Brain microvascular endothelial cell (primary cell): ENCODE measurements at regions not wholly inside any gene's neighbourhood (a gene's known extent, or its start where the extent isn't known, plus 50 kb on each side); places are given as distances from the start of the nearest gene placed in this dataset.
"Not testable (repeated sequence)": the region's sequence is repeated elsewhere in the genome, so short reads cannot be mapped to it uniquely, and the experiment has no call there.

Experiments used
- DNase-seq: peaks from one replicate; pipeline ENCODE4 v3.0.0-alpha.2; 2020
- H3K27ac ChIP-seq: fragments of 250-450 bp; sonication (Bioruptor Pico); 2 replicates; pipeline ENCODE4 v1.5.1; 2020; ENCODE audit warnings: mild to moderate bottlenecking, moderate library complexity
- H3K27me3 ChIP-seq: fragments of 250-450 bp; sonication (Bioruptor Pico); replicated peaks from 2 replicates; pipeline ENCODE4 v1.5.1; 2020; ENCODE audit warnings: mild to moderate bottlenecking
- H3K36me3 ChIP-seq: fragments of 250-450 bp; sonication (Bioruptor Pico); replicated peaks from 2 replicates; pipeline ENCODE4 v1.5.1; 2020; ENCODE audit warnings: mild to moderate bottlenecking
- H3K4me3 ChIP-seq: 2 replicates; pipeline ENCODE4 v1.5.1; 2011; ENCODE audit warnings: low read depth, mild to moderate bottlenecking, control low read depth, low read length, moderate library complexity
- CTCF ChIP-seq: IDR thresholded peaks from 2 replicates; pipeline ENCODE4 v1.5.1; 2011; ENCODE audit warnings: low read depth, mild to moderate bottlenecking, moderate library complexity, low read length, control low read depth, inconsistent platforms; ENCODE audit errors: missing control alignments
- in situ Hi-C: cut with HindIII; loops from 2 replicates; pipeline ENCODE4 v1.10.0; 2017; ENCODE audit warnings: low sequenced_read_pairs, low pct_ligation_motif_present

- Histone ChIP-seq H3K27me3 (no peaks in the 10 kb centered on the region), H3K4me3 (no peak overlapping the region), H3K27ac (no peak overlapping the region), H3K36me3 (no peaks in the 10 kb centered on the region)
- in situ Hi-C loops = no loop called here
- no peak for DNase-seq
- no peak for TF ChIP-seq CTCF
These were observed 421.9 kb upstream of the FTMT start for GRCh38 chr5:121429761-121430160.

GRCh38 chr5:121430538-121430937 is 421.1 kb upstream of the FTMT start:
- H3K27me3 ChIP-seq = no peaks in the 10 kb centered on the region
- H3K36me3 ChIP-seq = no peaks in the 10 kb centered on the region
- no peak overlapping the region for H3K27ac ChIP-seq
- in situ Hi-C loops = no loop called here
- TF ChIP-seq CTCF = no peak
- DNase-seq = no peak
- no peak overlapping the region for H3K4me3 ChIP-seq

- no peak overlapping the region for H3K4me3 ChIP-seq
- TF ChIP-seq CTCF = no peak
- in situ Hi-C loops = no loop called here
- H3K27ac ChIP-seq = no peak overlapping the region
- no peaks in the 10 kb centered on the region for H3K27me3 ChIP-seq
- DNase-seq = no peak
- H3K36me3 ChIP-seq = no peaks in the 10 kb centered on the region
These were observed 406.2 kb upstream of the FTMT start for GRCh38 chr5:121445511-121445910.

- no peak overlapping the region for H3K27ac ChIP-seq
- H3K36me3 ChIP-seq = no peaks in the 10 kb centered on the region
- H3K4me3 ChIP-seq = no peak overlapping the region
- no peak for TF ChIP-seq CTCF
- in situ Hi-C loops = no loop called here
- H3K27me3 ChIP-seq = no peaks in the 10 kb centered on the region
- no peak for DNase-seq
These were observed 389.2 kb upstream of the FTMT start for GRCh38 chr5:121462441-121462840.

- H3K27me3 ChIP-seq, H3K27ac ChIP-seq, H3K4me3 ChIP-seq, H3K36me3 ChIP-seq, DNase-seq, in situ Hi-C loops: not testable (repeated sequence)
These were observed 380.5 kb upstream of the FTMT start for GRCh38 chr5:121471222-121471621.

GRCh38 chr5:121478636-121479035 is 373.0 kb upstream of the FTMT start:
- no peak overlapping the region for H3K27ac ChIP-seq
- no peak overlapping the region for H3K4me3 ChIP-seq
- no peak for DNase-seq
- in situ Hi-C loops = no loop called here
- no peaks in the 10 kb centered on the region for H3K27me3 ChIP-seq
- no peak for TF ChIP-seq CTCF
- no peaks in the 10 kb centered on the region for H3K36me3 ChIP-seq
